Stimulated activated CD8-positive, alpha-beta memory T cell treated with anti-CD3 and anti-CD28 coated beads, Interleukin-15, amount 100 ng/mL, for 4 hours (primary cell): ENCODE measurements at regions not wholly inside any gene's neighbourhood (a gene's known extent, or its start where the extent isn't known, plus 50 kb on each side); places are given as distances from the start of the nearest gene placed in this dataset.

ENCODE experiments used
- DNase-seq, 2 donors: peaks; one replicate each; pipeline ENCODE4 v3.0.0-alpha.2; 2020; ENCODE audit warnings: low read depth in 2 of 2

GRCh38 chr15:59953392-59953883 is 50.7 kb upstream of the FOXB1 start:
- DNase-seq, result no peak

DNA sequence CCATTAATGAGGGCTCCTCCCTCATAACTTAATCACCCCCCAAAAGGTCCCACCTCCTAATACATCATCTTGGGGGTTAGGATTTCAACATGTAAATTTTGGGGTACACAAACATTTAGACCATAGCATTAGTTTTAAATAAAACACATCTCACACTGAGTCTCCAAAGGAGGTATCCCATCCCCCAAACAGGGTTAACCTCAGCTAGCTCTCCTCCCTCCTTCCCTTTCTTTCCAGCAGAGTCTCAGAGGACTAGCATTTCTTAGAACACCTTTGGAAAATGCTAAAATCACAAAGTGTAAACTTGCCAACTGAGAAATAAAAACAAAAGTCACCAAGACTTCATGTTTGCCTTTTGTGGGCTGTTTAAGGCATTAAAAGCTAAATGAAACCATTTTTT is 51.2 kb upstream of the FOXB1 start:
- DNase-seq, result no peak

DNA sequence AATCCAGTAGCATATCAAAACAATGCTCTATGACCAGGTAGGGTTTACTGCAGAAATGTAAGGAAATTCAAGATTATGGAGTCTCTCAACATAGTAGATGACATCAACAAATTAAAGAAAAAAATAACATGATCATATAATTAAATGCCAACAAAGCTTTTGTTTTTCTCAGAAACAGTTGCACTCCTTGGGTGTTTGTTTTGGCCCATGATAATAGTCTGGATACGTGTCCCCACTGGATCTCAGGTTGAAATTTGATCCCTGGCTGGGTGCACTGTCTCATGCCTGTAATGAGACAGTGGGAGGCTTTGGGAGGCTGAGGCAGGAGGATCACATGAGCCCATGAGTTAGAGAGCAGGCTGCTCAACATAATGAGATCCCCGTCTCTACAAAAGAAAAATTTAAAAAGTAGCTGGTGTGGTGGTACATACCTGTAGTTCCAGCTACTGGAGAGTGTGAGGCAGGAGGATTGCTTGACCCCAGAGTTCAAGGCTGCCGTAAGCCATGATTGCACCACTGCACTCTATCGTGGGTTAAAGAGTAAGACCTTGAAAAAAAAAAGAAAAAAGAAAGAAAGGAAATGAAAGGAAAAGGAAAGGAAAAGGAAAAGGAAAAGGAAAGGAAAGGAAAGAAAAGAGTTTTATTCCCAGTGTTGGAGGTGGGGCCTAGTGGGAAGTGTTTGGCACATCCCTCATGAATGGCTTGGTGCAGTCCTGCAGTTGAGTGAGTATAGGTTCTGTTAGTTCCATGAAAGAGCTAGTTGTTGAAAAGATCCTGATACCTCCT is 53.3 kb upstream of the FOXB1 start:
- no peak for DNase-seq

- DNase-seq, result no peak
These were observed 55.0 kb upstream of the FOXB1 start for GRCh38 chr15:59948924-59949613.

GRCh38 chr15:59946084-59946483 is 58.0 kb upstream of the FOXB1 start:
- DNase-seq, result no peak

- no peak for DNase-seq
These were observed 59.1 kb upstream of the FOXB1 start for GRCh38 chr15:59945036-59945435.

GRCh38 chr15:59941612-59942011 is 62.5 kb upstream of the FOXB1 start:
- no peak for DNase-seq

DNA sequence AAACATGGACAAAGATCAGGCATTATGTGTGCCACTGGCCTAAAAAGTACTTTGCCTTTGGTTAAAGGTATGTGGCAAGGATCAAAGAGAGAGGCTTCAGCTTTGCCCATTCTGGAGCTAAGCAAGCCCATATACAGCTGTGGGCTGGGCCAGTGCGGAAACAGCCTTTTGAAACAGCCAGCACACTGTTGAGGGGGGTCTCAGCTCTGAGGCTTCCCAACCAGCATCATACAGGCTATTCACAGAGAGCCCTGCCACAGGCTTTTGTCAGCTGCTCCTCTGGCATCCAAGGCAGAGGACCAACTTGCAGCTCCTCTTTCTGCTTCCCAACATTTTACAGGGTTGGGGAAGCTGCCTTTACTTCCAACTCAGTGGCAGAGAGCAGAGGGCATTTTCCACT is 63.2 kb upstream of the FOXB1 start:
- no peak for DNase-seq

DNA sequence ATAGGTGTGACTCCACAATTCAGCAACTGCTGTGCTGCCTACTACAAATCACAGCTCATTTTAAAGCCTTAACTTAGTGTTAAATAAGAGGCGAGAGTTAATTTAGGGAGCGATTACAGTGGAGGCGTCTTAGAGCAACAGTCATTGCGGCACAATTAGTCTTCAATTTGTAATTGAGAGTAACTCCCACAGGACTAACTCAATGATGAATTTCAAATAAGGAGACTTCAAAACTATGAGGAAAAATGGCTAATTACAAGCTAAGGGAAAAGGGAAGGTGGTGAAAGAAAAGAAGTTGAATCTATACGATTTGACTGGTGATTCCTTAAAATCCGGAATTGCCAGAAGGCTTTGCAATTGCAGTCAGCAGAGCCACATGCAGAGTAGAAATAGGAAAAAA is 63.7 kb upstream of the FOXB1 start:
- no peak for DNase-seq

DNA sequence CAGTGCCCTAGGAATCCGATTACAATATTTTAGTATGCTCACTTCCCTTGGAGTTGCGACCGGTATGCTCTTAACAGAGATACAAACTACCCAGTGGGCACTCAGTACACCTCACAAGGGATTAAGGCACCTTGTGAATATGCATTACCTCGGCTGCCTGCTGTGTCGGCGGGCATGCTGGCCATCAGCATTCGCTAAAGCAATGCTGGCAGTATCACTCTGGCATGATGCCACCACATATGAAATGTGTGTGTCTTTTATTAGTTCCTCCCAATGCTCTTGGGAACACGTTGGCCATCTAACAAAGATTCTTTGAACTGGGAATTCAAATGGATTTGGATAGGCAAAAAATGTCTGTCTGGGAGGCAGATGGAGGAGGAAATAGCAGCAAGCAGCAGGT is 67.4 kb upstream of the FOXB1 start:
- DNase-seq, result no peak

DNA sequence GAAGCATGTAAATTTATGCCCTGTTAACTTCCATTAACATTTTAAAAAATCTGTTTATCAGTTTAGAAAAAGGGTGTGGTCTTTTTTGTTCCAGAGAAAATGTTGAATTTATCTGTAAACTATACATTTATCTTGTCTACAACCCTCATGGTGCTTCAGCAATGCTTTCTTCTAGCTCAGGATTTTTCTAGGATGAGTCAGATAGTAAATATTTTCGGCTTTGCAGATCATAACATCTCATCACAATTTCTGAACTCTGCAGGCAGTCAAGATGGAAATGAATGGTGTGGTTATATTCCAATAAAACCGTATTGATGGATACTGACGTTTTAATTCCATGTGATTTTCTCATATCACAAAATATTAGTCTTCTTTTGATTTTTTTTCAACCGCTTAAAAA is 70.5 kb upstream of the FOXB1 start:
- DNase-seq, result no peak

DNA sequence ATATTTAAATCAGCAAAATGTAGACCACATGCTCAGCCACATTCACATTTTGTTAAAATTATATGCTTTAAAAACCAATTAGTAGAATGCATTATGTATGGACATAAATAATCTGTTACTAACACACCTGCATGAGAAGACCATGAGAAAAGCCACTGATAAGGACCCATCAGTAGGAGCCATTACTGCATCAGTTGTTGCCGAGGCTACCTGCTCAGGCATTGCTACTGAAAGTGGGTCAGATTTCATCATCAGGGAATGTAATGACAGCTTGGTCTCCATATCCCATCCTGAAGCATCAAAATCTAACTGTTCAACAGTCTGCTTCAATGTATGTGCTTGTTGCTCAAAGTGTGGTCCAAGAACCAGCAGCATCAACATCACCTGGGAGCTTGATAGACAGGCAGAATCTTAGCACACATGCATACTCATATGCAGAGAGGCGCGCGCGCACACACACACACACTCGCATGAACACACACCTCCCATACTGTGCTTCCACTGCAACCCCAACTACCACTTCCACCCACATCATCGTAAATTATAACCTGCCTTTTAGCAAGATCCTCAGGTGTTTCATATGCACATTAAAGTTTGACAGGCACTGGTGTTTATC is 72.4 kb upstream of the FOXB1 start:
- DNase-seq, result no peak

GRCh38 chr15:59924812-59925522 is 79.1 kb upstream of the FOXB1 start:
- DNase-seq, result no peak

- DNase-seq, result no peak
These were observed 80.0 kb upstream of the FOXB1 start for GRCh38 chr15:59924096-59924495.

- no peak for DNase-seq
These were observed 80.6 kb upstream of the FOXB1 start for GRCh38 chr15:59923508-59923907.

GRCh38 chr15:59918994-59919951 is 84.8 kb upstream of the FOXB1 start:
- peak in 1 of 2 donors; percentile 11 for DNase-seq

- peak; percentile 16 to 43 for DNase-seq
These were observed 86.5 kb upstream of the FOXB1 start for GRCh38 chr15:59917504-59918157.

- DNase-seq, result no peak
These were observed 98.1 kb upstream of the FOXB1 start for GRCh38 chr15:59906046-59906445.

GRCh38 chr15:59905176-59905575 is 98.9 kb upstream of the FOXB1 start:
- DNase-seq, result no peak

- no peak for DNase-seq
These were observed 99.5 kb upstream of the FOXB1 start for GRCh38 chr15:59904450-59905135.
